ENCODE measurements at regions not wholly inside any gene's neighbourhood (a gene's known extent, or its start where the extent isn't known, plus 50 kb on each side); places are given as distances from the start of the nearest gene placed in this dataset.
"Not testable (repeated sequence)": the region's sequence is repeated elsewhere in the genome, so short reads cannot be mapped to it uniquely, and the experiment has no call there.

- no peak for DNase-seq
Observed at GRCh38 chr6:122207794-122208193, 191.7 kb upstream of the HSF2 start.

- no peak for DNase-seq
Observed at GRCh38 chr6:122214605-122215318, 184.7 kb upstream of the HSF2 start.

- DNase-seq: no peak
Observed at GRCh38 chr6:122220254-122220653, 179.2 kb upstream of the HSF2 start.

GRCh38 chr6:122222761-122223160, 176.7 kb upstream of the HSF2 start:
- DNase-seq: no peak

GRCh38 chr6:122223251-122223650, 176.2 kb upstream of the HSF2 start:
- no peak for DNase-seq

GRCh38 chr6:122238861-122239260, 160.6 kb upstream of the HSF2 start:
- no peak for DNase-seq

GRCh38 chr6:122246906-122247658, 152.4 kb upstream of the HSF2 start:
- no peak for DNase-seq

GRCh38 chr6:122248001-122248669, 151.3 kb upstream of the HSF2 start:
- no peak for DNase-seq

- no peak for DNase-seq
Observed at GRCh38 chr6:122248844-122249243, 150.6 kb upstream of the HSF2 start.

- DNase-seq: no peak
Observed at GRCh38 chr6:122258839-122259238, 140.6 kb upstream of the HSF2 start.

GRCh38 chr6:122264557-122264956, 134.9 kb upstream of the HSF2 start:
- no peak for DNase-seq

- DNase-seq: no peak
Observed at GRCh38 chr6:122265755-122266154, 133.7 kb upstream of the HSF2 start.

- no peak for DNase-seq
Observed at GRCh38 chr6:122268394-122268793, 131.1 kb upstream of the HSF2 start.

- DNase-seq: no peak
Observed at GRCh38 chr6:122276637-122277036, 122.8 kb upstream of the HSF2 start.

- DNase-seq: not testable (repeated sequence)
Observed at GRCh38 chr6:122280105-122281021, 119.1 kb upstream of the HSF2 start.

GRCh38 chr6:122283884-122284283, 115.6 kb upstream of the HSF2 start:
- no peak for DNase-seq

GRCh38 chr6:122284848-122285247, 114.6 kb upstream of the HSF2 start:
- DNase-seq: no peak

- DNase-seq: no peak
Observed at GRCh38 chr6:122285292-122285913, 114.0 kb upstream of the HSF2 start.

- DNase-seq: no peak
Observed at GRCh38 chr6:122286512-122286911, 112.9 kb upstream of the HSF2 start.

- DNase-seq: no peak
Observed at GRCh38 chr6:122289762-122290539, 109.5 kb upstream of the HSF2 start.

GRCh38 chr6:122297010-122297409, 102.4 kb upstream of the HSF2 start:
- DNase-seq: no peak

- DNase-seq: no peak
Observed at GRCh38 chr6:122302067-122302466, 97.4 kb upstream of the HSF2 start.
